ENCODE measurements at regions not wholly inside any gene's neighbourhood (a gene's known extent, or its start where the extent isn't known, plus 50 kb on each side); places are given as distances from the start of the nearest gene placed in this dataset.
"Not testable (repeated sequence)": the region's sequence is repeated elsewhere in the genome, so short reads cannot be mapped to it uniquely, and the experiment has no call there.

GRCh38 chrX:80556148-80556547 lies 135.9 kb downstream of the TENT5D start:
- Histone ChIP-seq H3K4me1 (no peaks in the 10 kb centered on the region), H3K4me3 (no peak overlapping the region), H3K9me3 (no peaks in the 10 kb centered on the region), H3K27ac (no peak overlapping the region), H3K27me3 (no peaks in the 10 kb centered on the region), H3K36me3 (no peaks in the 10 kb centered on the region)
- DNase-seq, result no peak
- no peak for TF ChIP-seq CTCF (IDR thresholded peaks at IDR 0.05)
- TF ChIP-seq POLR2A (IDR thresholded peaks at IDR 0.05), result no peak

- TF ChIP-seq POLR2A (IDR thresholded peaks at IDR 0.05), result no peak
- no peak for TF ChIP-seq CTCF (IDR thresholded peaks at IDR 0.05)
- no peak for DNase-seq
Observed at GRCh38 chrX:80572636-80573035, 152.4 kb downstream of the TENT5D start.

GRCh38 chrX:80573275-80573674 lies 153.0 kb downstream of the TENT5D start:
- no peaks in the 10 kb centered on the region for H3K4me1 ChIP-seq
- no peak overlapping the region for H3K27ac ChIP-seq
- H3K9me3 ChIP-seq, result no peaks in the 10 kb centered on the region
- no peak for DNase-seq
- TF ChIP-seq CTCF (IDR thresholded peaks at IDR 0.05) (no peak), POLR2A (IDR thresholded peaks at IDR 0.05) (no peak)
- no peaks in the 10 kb centered on the region for H3K27me3 ChIP-seq
- H3K36me3 ChIP-seq, result no peaks in the 10 kb centered on the region
- no peak overlapping the region for H3K4me3 ChIP-seq

More at GRCh38 chrX:80572636-80573035, 152.4 kb downstream of the TENT5D start:
- Histone ChIP-seq H3K4me1 (no peaks in the 10 kb centered on the region), H3K36me3 (no peaks in the 10 kb centered on the region), H3K27me3 (no peaks in the 10 kb centered on the region), H3K27ac (no peak overlapping the region), H3K9me3 (no peaks in the 10 kb centered on the region), H3K4me3 (no peak overlapping the region)

GRCh38 chrX:80574486-80575086 lies 154.3 kb downstream of the TENT5D start:
- H3K9me3 ChIP-seq, DNase-seq, H3K4me3 ChIP-seq, H3K27ac ChIP-seq, H3K27me3 ChIP-seq, H3K4me1 ChIP-seq, H3K36me3 ChIP-seq: not testable (repeated sequence)

- no peak overlapping the region for H3K4me3 ChIP-seq
- H3K27me3 ChIP-seq, result no peaks in the 10 kb centered on the region
- H3K36me3 ChIP-seq, result no peaks in the 10 kb centered on the region
- no peak for DNase-seq
- H3K9me3 ChIP-seq, result no peaks in the 10 kb centered on the region
- H3K27ac ChIP-seq, result no peak overlapping the region
- TF ChIP-seq CTCF (IDR thresholded peaks at IDR 0.05), result no peak
- no peak for TF ChIP-seq POLR2A (IDR thresholded peaks at IDR 0.05)
- H3K4me1 ChIP-seq, result no peaks in the 10 kb centered on the region
Observed at GRCh38 chrX:80576267-80576666, 156.0 kb downstream of the TENT5D start.

- no peak overlapping the region for H3K27ac ChIP-seq
- DNase-seq, result no peak
- H3K4me3 ChIP-seq, result no peak overlapping the region
- H3K9me3 ChIP-seq, result no peaks in the 10 kb centered on the region
- H3K4me1 ChIP-seq, result no peaks in the 10 kb centered on the region
- TF ChIP-seq POLR2A (IDR thresholded peaks at IDR 0.05) (no peak), CTCF (IDR thresholded peaks at IDR 0.05) (no peak)
- no peaks in the 10 kb centered on the region for H3K36me3 ChIP-seq
- no peaks in the 10 kb centered on the region for H3K27me3 ChIP-seq
Observed at GRCh38 chrX:80576806-80577533, 156.7 kb downstream of the TENT5D start.

Measured in Peyer's patch (tissue), 4 donors.